Tibial nerve (tissue), 3 donors: ENCODE measurements at regions not wholly inside any gene's neighbourhood (a gene's known extent, or its start where the extent isn't known, plus 50 kb on each side); places are given as distances from the start of the nearest gene placed in this dataset.

ENCODE experiments used
- CTCF ChIP-seq, 5 experiments: fragments of 200-600 bp in 3 of 5; fragments of 450-650 bp in 2 of 5; sonication (generic) in 3 of 5; IDR thresholded peaks; one replicate each; pipeline ENCODE4 v1.5.1; 2016 to 2019; ENCODE audit warnings: antibody characterized with exemption in 5 of 5, mild to moderate bottlenecking in 3 of 5, moderate library complexity in 2 of 5
- POLR2A ChIP-seq, 2 donors: fragments of 450-650 bp; IDR thresholded peaks; one replicate each; pipeline ENCODE4 v1.6.1; 2017; ENCODE audit warnings: antibody characterized with exemption in 2 of 2, mild to moderate bottlenecking in 2 of 2, moderate library complexity in 2 of 2

- TF ChIP-seq CTCF (IDR thresholded peaks at IDR 0.05) (no peak), POLR2A (IDR thresholded peaks at IDR 0.05) (no peak)
Observed at GRCh38 chr2:172299741-172300140, 127.6 kb upstream of the ITGA6 start.
